Peyer's patch (tissue), 4 donors: ENCODE measurements at regions not wholly inside any gene's neighbourhood (a gene's known extent, or its start where the extent isn't known, plus 50 kb on each side); places are given as distances from the start of the nearest gene placed in this dataset.

Experiments used
- CTCF ChIP-seq, 6 experiments: fragments of 450-650 bp in 4 of 6; fragments of 200-600 bp in 2 of 6; sonication (generic) in 1 of 6; IDR thresholded peaks; one replicate each; pipeline ENCODE4 v1.5.1; 2017 to 2019; ENCODE audit warnings: antibody characterized with exemption in 6 of 6, mild to moderate bottlenecking in 3 of 6, moderate library complexity in 1 of 6
- POLR2A ChIP-seq, 2 donors: fragments of 450-650 bp; IDR thresholded peaks; one replicate each; pipeline ENCODE4 v1.5.1; 2017; ENCODE audit warnings: antibody characterized with exemption in 2 of 2, mild to moderate bottlenecking in 2 of 2, moderate library complexity in 2 of 2

GRCh38 chr10:52615756-52616394 lies 156.7 kb downstream of the MBL2 start:
- no peak for TF ChIP-seq CTCF (IDR thresholded peaks at IDR 0.05)
- no peak for TF ChIP-seq POLR2A (IDR thresholded peaks at IDR 0.05)
